HCT116 (cell line): ENCODE measurements at regions not wholly inside any gene's neighbourhood (a gene's known extent, or its start where the extent isn't known, plus 50 kb on each side); places are given as distances from the start of the nearest gene placed in this dataset.
"Not testable (repeated sequence)": the region's sequence is repeated elsewhere in the genome, so short reads cannot be mapped to it uniquely, and the experiment has no call there.

Source experiments
- ATAC-seq: fragments of 200-7000 bp; cut with Tn5 transposase; 2 replicates; pipeline ENCODE4 v1.9.1; 2020; ENCODE audit warnings: mild to moderate bottlenecking, moderate library complexity
- BruUV-seq: library from RNA; stranded (reverse); fragments of 400-500 nt; replicated peaks from 2 replicates; lab custom pipeline; 2021; lab: Mats Ljungman, UMichigan
- CTCF ChIA-PET: fragments of 300-600 bp; sonication (Branson Sonifier 250); formaldehyde crosslinking; loops from one replicate; lab custom pipeline; 2021; ENCODE audit warnings: antibody characterized with exemption; lab: Charles Lee
- POLR2A ChIA-PET: fragments of 300-600, 350-600 bp; sonication (Branson Sonifier 250); formaldehyde crosslinking; loops from one replicate; lab custom pipeline; 2021; ENCODE audit warnings: antibody characterized with exemption; lab: Charles Lee
- RAD21 ChIA-PET, 2 experiments: fragments of 300-600 bp; sonication (Branson Sonifier 250); formaldehyde crosslinking; loops; one replicate each; lab custom pipeline; 2023; ENCODE audit warnings: low total read pairs in 2 of 2; ENCODE audit not compliant: uncharacterized antibody in 2 of 2, unreplicated experiment in 2 of 2, low non-redundant PET in 1 of 2; lab: Charles Lee
- DNase-seq: peaks from one replicate; pipeline ENCODE4 v3.0.0-alpha.2; 2010; ENCODE audit warnings: low read depth, low spot score
- H2AFZ ChIP-seq: fragments of 200-600 bp; shearing (Covaris generic), sonication (generic); 2 replicates; pipeline ENCODE4 v1.6.1; 2017; ENCODE audit warnings: low read depth, mixed run types, mixed read lengths, antibody characterized with exemption, low read length; ENCODE audit not compliant: poor library complexity, severe bottlenecking
- H3K27ac ChIP-seq: 2 replicates; pipeline ENCODE4 v1.5.1; 2012; ENCODE audit warnings: low read depth, low read length
- H3K27me3 ChIP-seq: fragments of 200-600 bp; sonication (generic); 2 replicates; pipeline ENCODE4 v1.6.1; 2016; ENCODE audit warnings: mixed run types, low read length, mixed read lengths; ENCODE audit not compliant: insufficient read depth
- H3K36me3 ChIP-seq, 2 experiments: fragments of 200-500 bp in 1 of 2; fragments of 200-600 bp in 1 of 2; sonication (Bioruptor generic) in 1 of 2; sonication (generic) in 1 of 2; 2 replicates each; pipeline versions ENCODE4 v1.5.1 to v1.6.1; 2014 to 2016; ENCODE audit warnings: low read length in 2 of 2, inconsistent platforms in 1 of 2, mixed read lengths in 1 of 2, mixed run types in 1 of 2; ENCODE audit not compliant: insufficient read depth in 2 of 2, control insufficient read depth in 1 of 2
- H3K4me1 ChIP-seq, 2 experiments: fragments of 200-600 bp in 1 of 2; sonication (generic) in 1 of 2; 2 replicates each; pipeline versions ENCODE4 v1.5.1 to v1.6.1; 2012 to 2017; ENCODE audit warnings: low read length in 2 of 2, inconsistent platforms in 1 of 2, mild to moderate bottlenecking in 1 of 2, mixed read lengths in 1 of 2, mixed run types in 1 of 2, moderate library complexity in 1 of 2; ENCODE audit not compliant: insufficient read depth in 2 of 2, control insufficient read depth in 1 of 2
- H3K4me2 ChIP-seq: fragments of 200-600 bp; sonication (generic); 2 replicates; pipeline ENCODE4 v1.6.1; 2017; ENCODE audit warnings: mixed run types, low read length, mixed read lengths
- H3K4me3 ChIP-seq, 2 experiments: fragments of 200-600 bp in 1 of 2; sonication (generic) in 1 of 2; replicated peaks in 1 of 2; 2 replicates each; pipeline ENCODE4 v1.5.1; 2011 to 2016; ENCODE audit warnings: low read length in 2 of 2, control low read depth in 1 of 2, low read depth in 1 of 2, mild to moderate bottlenecking in 1 of 2, mixed read lengths in 1 of 2, mixed run types in 1 of 2
- H3K79me2 ChIP-seq: fragments of 200-600 bp; sonication (generic); 2 replicates; pipeline ENCODE4 v1.6.1; 2017; ENCODE audit warnings: mild to moderate bottlenecking, mixed run types, low read length, moderate library complexity, mixed read lengths; ENCODE audit not compliant: insufficient read depth
- H3K9ac ChIP-seq: fragments of 200-600 bp; sonication (generic); 2 replicates; pipeline ENCODE4 v1.6.1; 2016; ENCODE audit warnings: low read length, mixed read lengths
- H3K9me2 ChIP-seq: fragments of 200-600 bp; sonication (generic), shearing (Covaris generic); 2 replicates; pipeline ENCODE4 v1.6.1; 2017; ENCODE audit warnings: mixed run types, mild to moderate bottlenecking, moderate library complexity; ENCODE audit not compliant: insufficient read depth
- H3K9me3 ChIP-seq, 2 experiments: fragments of 200-500 bp in 1 of 2; fragments of 200-600 bp in 1 of 2; sonication (Bioruptor generic) in 1 of 2; sonication (generic) in 1 of 2; 2 replicates each; pipeline ENCODE4 v1.6.1; 2014 to 2017; ENCODE audit warnings: low read length in 2 of 2, mixed read lengths in 2 of 2, inconsistent platforms in 1 of 2, low read depth in 1 of 2, mild to moderate bottlenecking in 1 of 2, mixed run types in 1 of 2, moderate library complexity in 1 of 2; ENCODE audit not compliant: control insufficient read depth in 1 of 2, insufficient read depth in 1 of 2
- H4K20me1 ChIP-seq: fragments of 200-600 bp; sonication (generic), shearing (Covaris generic); 2 replicates; pipeline ENCODE4 v1.6.1; 2017; ENCODE audit warnings: mixed run types, mild to moderate bottlenecking, moderate library complexity; ENCODE audit not compliant: insufficient read depth
- ATF3 ChIP-seq: IDR thresholded peaks from 2 replicates; pipeline ENCODE4 v1.6.1; 2012
- CBX3 ChIP-seq: IDR thresholded peaks from 2 replicates; pipeline ENCODE4 v1.6.1; 2012; ENCODE audit warnings: low read depth
- CEBPB ChIP-seq: IDR thresholded peaks from 2 replicates; pipeline ENCODE4 v1.6.1; 2012; ENCODE audit warnings: low read depth
- CTCF ChIP-seq, 3 experiments: fragments of 200-600 bp in 1 of 3; sonication (generic) in 1 of 3; IDR thresholded peaks in 2 of 3; conservative IDR thresholded peaks in 1 of 3; 2 replicates each; pipeline ENCODE4 v1.5.1; 2012 to 2017; ENCODE audit warnings: low read depth in 2 of 3, low read length in 2 of 3, antibody characterized with exemption in 1 of 3, borderline replicate concordance in 1 of 3, control low read depth in 1 of 3, mild to moderate bottlenecking in 1 of 3, mixed read lengths in 1 of 3, mixed run types in 1 of 3, moderate library complexity in 1 of 3; ENCODE audit not compliant: insufficient read depth in 1 of 3
- EGR1 ChIP-seq: IDR thresholded peaks from 2 replicates; pipeline ENCODE4 v1.6.1; 2012; ENCODE audit warnings: low read depth
- ELF1 ChIP-seq: IDR thresholded peaks from 2 replicates; pipeline ENCODE4 v1.6.1; 2012; ENCODE audit warnings: low read depth, borderline replicate concordance
- FOSL1 ChIP-seq: IDR thresholded peaks from 2 replicates; pipeline ENCODE4 v1.6.1; 2012; ENCODE audit warnings: low read depth
- JUND ChIP-seq: IDR thresholded peaks from 2 replicates; pipeline ENCODE4 v1.6.1; 2012
- MAX ChIP-seq: IDR thresholded peaks from 2 replicates; pipeline ENCODE4 v1.6.1; 2012
- POLR2A ChIP-seq: IDR thresholded peaks from 2 replicates; pipeline ENCODE4 v1.7.0; 2011; ENCODE audit warnings: borderline replicate concordance; ENCODE audit not compliant: insufficient read depth, insufficient read length; ENCODE audit errors: extremely low read depth
- POLR2AphosphoS5 ChIP-seq: IDR thresholded peaks from 2 replicates; pipeline ENCODE4 v1.6.1; 2011; ENCODE audit warnings: mild to moderate bottlenecking, low read depth, low read length, moderate library complexity
- SIN3A ChIP-seq: IDR thresholded peaks from 2 replicates; pipeline ENCODE4 v1.6.1; 2012; ENCODE audit warnings: low read depth
- SP1 ChIP-seq: IDR thresholded peaks from 2 replicates; pipeline ENCODE4 v1.6.1; 2012; ENCODE audit warnings: low read depth
- SRF ChIP-seq: IDR thresholded peaks from 2 replicates; pipeline ENCODE4 v1.6.1; 2012; ENCODE audit warnings: low read depth
- TCF7L2 ChIP-seq: IDR thresholded peaks from 2 replicates; pipeline ENCODE4 v1.7.0; 2011; ENCODE audit warnings: borderline replicate concordance, inconsistent platforms; ENCODE audit not compliant: insufficient read depth, insufficient read length; ENCODE audit errors: extremely low read depth
- YY1 ChIP-seq: IDR thresholded peaks from 2 replicates; pipeline ENCODE4 v1.6.1; 2011; ENCODE audit warnings: low read length, low read depth, moderate library complexity, mild to moderate bottlenecking; ENCODE audit not compliant: insufficient replicate concordance; ENCODE audit errors: extremely low read depth
- ZFX ChIP-seq: fragments of 450-650 bp; IDR thresholded peaks from 2 replicates; pipeline ENCODE4 v1.6.1; 2017
- intact Hi-C: fragments of 100-400 bp; cut with micrococcal nuclease; formaldehyde crosslinking; loops from 2 replicates; pipeline ENCODE4 v1.10.0; 2022

- no peaks in the 10 kb centered on the region for H3K9me2 ChIP-seq
- ChIA-PET RAD21 (no interaction called here), CTCF (no interaction called here)
- BruUV-seq: no TSS peak
- no peaks in the 10 kb centered on the region for H3K27me3 ChIP-seq
- H3K9ac ChIP-seq: no peak overlapping the region
- no peak overlapping the region for H3K4me3 ChIP-seq
- H4K20me1 ChIP-seq: no peaks in the 10 kb centered on the region
- H3K79me2 ChIP-seq: no peaks in the 10 kb centered on the region
- no peak overlapping the region for H3K4me2 ChIP-seq
- no peak overlapping the region for H2AFZ ChIP-seq
- TF ChIP-seq CBX3 (no peak), YY1 (no peak), ZFX (no peak), FOSL1 (no peak), SP1 (no peak), ATF3 (no peak), CEBPB (no peak), SRF (no peak), CTCF (IDR thresholded peaks at IDR 0.05 in 2 of 3, conservative IDR thresholded peaks at IDR 0.05 in 1 of 3; ENCODE audit: borderline replicate concordance in 1 of 3, insufficient read depth in 1 of 3, low read depth in 2 of 3, low read length in 2 of 3) (no peak), JUND (no peak), MAX (no peak), ELF1 (no peak), TCF7L2 (no peak), SIN3A (no peak), EGR1 (no peak), POLR2AphosphoS5 (no peak), POLR2A (no peak)
- TF ChIP-seq, all 23 proteins: peak for 0
- Histone ChIP-seq H3K36me3 (no peaks in the 10 kb centered on the region), H3K4me1 (no peaks in the 10 kb centered on the region), H3K9me3 (peaks cover 0 to 11% of the 10 kb centered on the region in 2 experiments; a peak in 2 of 4 replicates), H3K27ac (no peak overlapping the region)
- no peak for ATAC-seq
- intact Hi-C loops: no loop called here
- no peak for DNase-seq
- POLR2A ChIA-PET: no interaction called here
These were observed 584.9 kb upstream of the COBL start for GRCh38 chr7:51901489-51901840.

DNA sequence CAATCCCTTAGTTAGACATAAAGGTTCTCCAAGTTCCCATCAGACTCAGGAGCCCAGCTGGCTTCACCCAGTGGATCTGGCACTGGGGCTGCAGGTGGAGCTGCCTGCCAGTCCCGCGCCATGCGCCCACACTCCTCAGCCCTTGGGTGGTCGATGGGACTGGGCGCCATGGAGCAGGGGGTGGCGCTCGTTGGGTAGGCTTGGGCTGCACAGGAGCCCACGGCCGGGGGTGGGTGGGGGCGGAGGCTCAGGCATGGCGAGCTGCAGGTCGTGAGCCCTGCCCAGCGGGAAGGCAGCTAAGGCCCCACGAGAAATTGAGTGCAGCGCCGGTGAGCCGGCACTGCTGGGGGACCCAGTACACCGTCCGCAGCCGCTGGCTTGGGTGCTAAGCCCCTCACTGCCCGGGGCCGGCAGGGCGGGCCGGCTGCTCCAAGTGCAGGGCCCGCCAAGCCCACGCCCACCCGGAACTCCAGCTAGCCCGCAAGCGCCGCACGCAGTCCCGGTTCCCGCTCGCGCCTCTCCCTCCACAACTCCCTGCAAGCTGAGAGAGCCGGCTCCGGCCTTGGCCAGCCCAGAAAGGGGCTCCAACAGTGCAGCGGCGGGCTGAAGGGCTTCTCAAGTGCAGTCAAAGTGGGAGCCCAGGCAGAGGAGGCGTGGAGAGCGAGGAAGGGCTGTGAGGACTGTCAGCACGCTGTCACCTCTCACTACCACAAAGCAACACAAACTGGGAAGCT lies 584.3 kb upstream of the COBL start:
- DNase-seq, H4K20me1 ChIP-seq, CTCF ChIA-PET, H3K9me2 ChIP-seq, BruUV-seq, H2AFZ ChIP-seq, H3K27ac ChIP-seq, H3K9ac ChIP-seq, H3K4me2 ChIP-seq, H3K79me2 ChIP-seq, H3K27me3 ChIP-seq, POLR2A ChIA-PET, intact Hi-C loops, RAD21 ChIA-PET, H3K4me1 ChIP-seq, H3K4me3 ChIP-seq, H3K36me3 ChIP-seq, ATAC-seq: not testable (repeated sequence)
- H3K9me3 ChIP-seq: peaks cover 0 to 15% of the 10 kb centered on the region in 2 experiments; a peak in 2 of 4 replicates
